Stomach (tissue), 4 donors: ENCODE measurements at regions not wholly inside any gene's neighbourhood (a gene's known extent, or its start where the extent isn't known, plus 50 kb on each side); places are given as distances from the start of the nearest gene placed in this dataset.

ENCODE experiments used
- EP300 ChIP-seq: sonication (generic); formaldehyde crosslinking; IDR thresholded peaks from one replicate; pipeline ENCODE4 v1.6.1; 2017; ENCODE audit warnings: antibody characterized with exemption
- POLR2A ChIP-seq, 4 donors: fragments of 450-650 bp; IDR thresholded peaks; one replicate each; pipeline ENCODE4 v1.6.1; 2016; ENCODE audit warnings: antibody characterized with exemption in 4 of 4, control low read depth in 2 of 4, mild to moderate bottlenecking in 1 of 4, moderate library complexity in 1 of 4
- POLR2AphosphoS5 ChIP-seq, 3 donors: sonication (generic); formaldehyde crosslinking; IDR thresholded peaks; one replicate each; pipeline ENCODE4 v1.6.1; 2016; ENCODE audit warnings: antibody characterized with exemption in 3 of 3
- TF ChIP-seq, protein P1 (sequence below), 7 experiments: fragments of 450-650 bp in 4 of 7; fragments of 200-600 bp in 3 of 7; sonication (generic) in 3 of 7; IDR thresholded peaks; one replicate each; pipeline ENCODE4 v1.5.1; 2016 to 2019; ENCODE audit warnings: antibody characterized with exemption in 7 of 7, control low read depth in 2 of 7, mild to moderate bottlenecking in 1 of 7

DNA sequence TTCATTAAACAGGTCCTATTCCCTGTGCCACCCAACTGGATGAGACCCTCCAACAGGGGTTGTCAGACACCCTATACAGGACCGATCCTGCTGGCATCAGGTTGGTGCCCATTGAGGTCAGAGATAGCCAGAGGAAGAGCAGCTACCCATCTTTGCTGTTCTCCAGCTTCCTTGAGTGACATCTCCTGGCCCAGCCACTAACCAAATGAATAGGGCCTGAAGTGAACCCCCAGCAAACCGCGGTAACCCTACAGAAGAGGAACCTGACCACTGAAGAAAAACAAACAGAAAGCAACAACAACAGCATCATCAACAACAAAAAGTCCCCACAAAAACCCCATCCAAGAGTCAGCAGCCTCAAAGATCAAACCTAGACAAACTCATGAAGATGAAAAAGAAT is 133.6 kb upstream of the ARPP21 start:
- TF ChIP-seq, protein P1, sequence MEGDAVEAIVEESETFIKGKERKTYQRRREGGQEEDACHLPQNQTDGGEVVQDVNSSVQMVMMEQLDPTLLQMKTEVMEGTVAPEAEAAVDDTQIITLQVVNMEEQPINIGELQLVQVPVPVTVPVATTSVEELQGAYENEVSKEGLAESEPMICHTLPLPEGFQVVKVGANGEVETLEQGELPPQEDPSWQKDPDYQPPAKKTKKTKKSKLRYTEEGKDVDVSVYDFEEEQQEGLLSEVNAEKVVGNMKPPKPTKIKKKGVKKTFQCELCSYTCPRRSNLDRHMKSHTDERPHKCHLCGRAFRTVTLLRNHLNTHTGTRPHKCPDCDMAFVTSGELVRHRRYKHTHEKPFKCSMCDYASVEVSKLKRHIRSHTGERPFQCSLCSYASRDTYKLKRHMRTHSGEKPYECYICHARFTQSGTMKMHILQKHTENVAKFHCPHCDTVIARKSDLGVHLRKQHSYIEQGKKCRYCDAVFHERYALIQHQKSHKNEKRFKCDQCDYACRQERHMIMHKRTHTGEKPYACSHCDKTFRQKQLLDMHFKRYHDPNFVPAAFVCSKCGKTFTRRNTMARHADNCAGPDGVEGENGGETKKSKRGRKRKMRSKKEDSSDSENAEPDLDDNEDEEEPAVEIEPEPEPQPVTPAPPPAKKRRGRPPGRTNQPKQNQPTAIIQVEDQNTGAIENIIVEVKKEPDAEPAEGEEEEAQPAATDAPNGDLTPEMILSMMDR (IDR thresholded peaks at IDR 0.05), result no peak
- TF ChIP-seq POLR2AphosphoS5 (IDR thresholded peaks at IDR 0.05) (no peak), POLR2A (IDR thresholded peaks at IDR 0.05) (no peak), EP300 (no peak)
